Heart left ventricle (tissue), 13 donors: ENCODE measurements at regions not wholly inside any gene's neighbourhood (a gene's known extent, or its start where the extent isn't known, plus 50 kb on each side); places are given as distances from the start of the nearest gene placed in this dataset.

ENCODE experiments used
- CTCF ChIP-seq, 12 donors: fragments of 200-600 bp; sonication (generic) in 4 of 12; IDR thresholded peaks; one replicate each; pipeline versions ENCODE4 v1.5.0 to v1.8.0; 2018 to 2022; ENCODE audit warnings: antibody characterized with exemption in 12 of 12, mild to moderate bottlenecking in 5 of 12
- POLR2A ChIP-seq, 2 donors: fragments of 450-650 bp; IDR thresholded peaks; one replicate each; pipeline ENCODE4 v1.6.1; 2017; ENCODE audit warnings: antibody characterized with exemption in 2 of 2, mild to moderate bottlenecking in 2 of 2, moderate library complexity in 2 of 2
- donor health status: ischemic (EF 13 %, LVEDD 7.1; RV severe dilation, severe dysfunction).
- donor health status: DM: no; HTN: yes; CAD: no.
- donor health status: DM: no; HTN: no; CAD: no.
- donor health status: ischemic (EF 25% LVEDD 6.9; RV normal size, moderate dysfunction).
- donor health status: ischemic (EF 25% LVEDD 5.7; RV mildly dilated, moderate dysfunction).
- donor health status: ischemic (EF 35%, LVEDD 5.7; RV mildly dilated, moderate dysfunction).
- donor health status: nonischemic (EF 11% LVEDD 7.7; RV severe dilation, severe dysfunction).
- donor health status: DM: yes; HTN: yes; CAD: no.
- donor health status: PGD.
- donor health status: ischemic (EF 29% LVEDD 5.4; RV normal size, mild dysfunction).
- donor health status: nonischemic (EF 23%, LVEDD 6.1; RV moderate dilation, normal function).

- TF ChIP-seq CTCF (IDR thresholded peaks at IDR 0.05), result no peak
- TF ChIP-seq POLR2A (IDR thresholded peaks at IDR 0.05), result no peak
Measured at GRCh38 chrX:28408017-28408723, 179.1 kb upstream of the IL1RAPL1 start.
